IMR-90 (cell line): ENCODE measurements at regions not wholly inside any gene's neighbourhood (a gene's known extent, or its start where the extent isn't known, plus 50 kb on each side); places are given as distances from the start of the nearest gene placed in this dataset.

Experiments
- ATAC-seq: fragments of 200-7000 bp; cut with Tn5 transposase; 2 replicates; pipeline ENCODE4 v1.9.1; 2020; ENCODE audit warnings: low read depth, mild to moderate bottlenecking, moderate library complexity
- BruUV-seq: library from RNA; stranded (reverse); fragments of 400-500 nt; replicated peaks from 2 replicates; lab custom pipeline; 2021; lab: Mats Ljungman, UMichigan
- CTCF ChIA-PET: fragments of 300-600 bp; formaldehyde crosslinking; extraction: SDS; loops from one replicate; lab custom pipeline; 2021; ENCODE audit warnings: antibody characterized with exemption; lab: Yijun Ruan, JAX
- POLR2A ChIA-PET: fragments of 300-600 bp; sonication (Branson Sonifier 250); formaldehyde crosslinking; loops from one replicate; lab custom pipeline; 2022; ENCODE audit warnings: antibody characterized with exemption; ENCODE audit not compliant: unreplicated experiment; lab: Charles Lee
- DNase-seq: peaks from one replicate; pipeline ENCODE4 v3.0.0; 2013
- H2AFZ ChIP-seq: replicated peaks from 2 replicates; pipeline ENCODE3; 2013; ENCODE audit warnings: low read length, mild to moderate bottlenecking; ENCODE audit not compliant: poor library complexity
- H2AK5ac ChIP-seq: 2 replicates; pipeline ENCODE4 v1.6.1; 2013; ENCODE audit warnings: low read depth, low read length, inconsistent platforms
- H2AK9ac ChIP-seq: replicated peaks from 2 replicates; pipeline ENCODE3; 2013; ENCODE audit warnings: mild to moderate bottlenecking, low read depth, low read length, moderate library complexity; ENCODE audit not compliant: poor library complexity
- H2BK120ac ChIP-seq: 2 replicates; pipeline ENCODE4 v1.6.1; 2013; ENCODE audit warnings: low read depth, low read length, inconsistent platforms
- H2BK15ac ChIP-seq: 3 replicates; pipeline ENCODE4 v1.6.1; 2013; ENCODE audit warnings: low read depth, low read length, inconsistent platforms
- H2BK20ac ChIP-seq: 2 replicates; pipeline ENCODE4 v1.6.1; 2013; ENCODE audit warnings: low read depth, mild to moderate bottlenecking, inconsistent platforms, low read length, moderate library complexity
- H2BK5ac ChIP-seq: 2 replicates; pipeline ENCODE4 v1.6.1; 2013; ENCODE audit warnings: mild to moderate bottlenecking, low read depth, low read length, inconsistent platforms; ENCODE audit not compliant: poor library complexity, severe bottlenecking
- H3K14ac ChIP-seq: replicated peaks from 2 replicates; pipeline ENCODE4 v1.6.1; 2013; ENCODE audit warnings: low read depth, low read length, inconsistent platforms
- H3K18ac ChIP-seq: 2 replicates; pipeline ENCODE4 v1.6.1; 2013; ENCODE audit warnings: low read depth, low read length, control low read depth
- H3K23ac ChIP-seq: 2 replicates; pipeline ENCODE4 v1.6.1; 2013; ENCODE audit warnings: low read depth, low read length, inconsistent platforms
- H3K27ac ChIP-seq: 2 replicates; pipeline ENCODE4 v1.5.1; 2013; ENCODE audit warnings: mild to moderate bottlenecking, control low read depth, low read length; ENCODE audit not compliant: insufficient read depth
- H3K27me3 ChIP-seq: 2 replicates; pipeline ENCODE4 v1.6.1; 2013; ENCODE audit warnings: low read length; ENCODE audit not compliant: control insufficient read depth, insufficient read depth
- H3K36me3 ChIP-seq: 2 replicates; pipeline ENCODE4 v1.6.1; 2013; ENCODE audit warnings: low read length, mixed read lengths; ENCODE audit not compliant: control insufficient read depth, insufficient read depth
- H3K4ac ChIP-seq: 2 replicates; pipeline ENCODE4 v1.6.1; 2013; ENCODE audit warnings: low read depth, low read length, inconsistent platforms
- H3K4me1 ChIP-seq: 2 replicates; pipeline ENCODE4 v1.6.1; 2013; ENCODE audit warnings: low read length, mixed read lengths; ENCODE audit not compliant: control insufficient read depth, insufficient read depth
- H3K4me2 ChIP-seq: 2 replicates; pipeline ENCODE4 v1.6.1; 2013; ENCODE audit warnings: low read depth, mild to moderate bottlenecking, control low read depth, low read length, moderate library complexity
- H3K4me3 ChIP-seq: 2 replicates; pipeline ENCODE4 v1.5.1; 2013; ENCODE audit warnings: low read depth, mild to moderate bottlenecking, control low read depth, low read length, moderate library complexity; ENCODE audit not compliant: insufficient read depth
- H3K56ac ChIP-seq: 2 replicates; pipeline ENCODE4 v1.6.1; 2013; ENCODE audit warnings: low read length, inconsistent platforms; ENCODE audit not compliant: insufficient read depth; ENCODE audit errors: extremely low read depth
- H3K79me1 ChIP-seq, 2 experiments: 2 replicates each; pipeline ENCODE4 v1.6.1; 2013; ENCODE audit warnings: low read length in 2 of 2, inconsistent platforms in 1 of 2, low read depth in 1 of 2
- H3K9ac ChIP-seq: 2 replicates; pipeline ENCODE4 v1.6.1; 2013; ENCODE audit warnings: low read depth, low read length, control low read depth
- H3K9me1 ChIP-seq: 2 replicates; pipeline ENCODE4 v1.6.1; 2013; ENCODE audit warnings: low read length, inconsistent platforms; ENCODE audit not compliant: insufficient read depth
- H3K9me3 ChIP-seq: 2 replicates; pipeline ENCODE4 v1.6.1; 2013; ENCODE audit warnings: low read length; ENCODE audit not compliant: control insufficient read depth, insufficient read depth
- H4K20me1 ChIP-seq: 2 replicates; pipeline ENCODE4 v1.6.1; 2013; ENCODE audit warnings: low read length, inconsistent platforms; ENCODE audit not compliant: insufficient read depth
- H4K5ac ChIP-seq: 2 replicates; pipeline ENCODE4 v1.6.1; 2013; ENCODE audit warnings: mild to moderate bottlenecking, low read depth, low read length, control low read depth
- H4K8ac ChIP-seq, 2 experiments: 2 replicates each; pipeline ENCODE4 v1.6.1; 2013; ENCODE audit warnings: low read depth in 2 of 2, low read length in 2 of 2, control low read depth in 1 of 2, inconsistent platforms in 1 of 2
- H4K91ac ChIP-seq: 2 replicates; pipeline ENCODE4 v1.6.1; 2013; ENCODE audit warnings: low read depth, low read length, inconsistent platforms; ENCODE audit not compliant: insufficient read depth
- BHLHE40 ChIP-seq: fragments of 150-350 bp; IDR thresholded peaks from 2 replicates; pipeline ENCODE4 v1.6.1; 2016; ENCODE audit warnings: mild to moderate bottlenecking, low read depth, low read length
- CHD1 ChIP-seq: IDR thresholded peaks from 2 replicates; pipeline ENCODE4 v1.6.1; 2012; ENCODE audit warnings: low read depth, low read length, improper control_type of control experiment
- MAZ ChIP-seq: IDR thresholded peaks from 2 replicates; pipeline ENCODE4 v1.6.1; 2012; ENCODE audit warnings: low read depth, mild to moderate bottlenecking, low read length, improper control_type of control experiment, moderate library complexity, borderline replicate concordance
- NFE2L2 ChIP-seq: fragments of 150-350 bp; IDR thresholded peaks from 2 replicates; pipeline ENCODE4 v1.6.1; 2016; ENCODE audit warnings: low read depth, mild to moderate bottlenecking, low read length
- SMC3 ChIP-seq: fragments of 150-350 bp; IDR thresholded peaks from 2 replicates; pipeline ENCODE4 v1.6.1; 2016; ENCODE audit warnings: low read depth, mild to moderate bottlenecking, antibody characterized with exemption, low read length, moderate library complexity
- WGBS, 2 experiments: methylation state at CpG; one replicate each; pipeline versions ENCODE4 v1.1.5 to v1.1.7; 2013; ENCODE audit warnings: missing lambda C conversion rate in 2 of 2; ENCODE audit not compliant: insufficient read length in 1 of 2; ENCODE audit errors: extremely low coverage in 2 of 2; 5-methylcytosine and 5-hydroxymethylcytosine counted together
- dilution Hi-C: fragments of 300-500 bp; cut with HindIII; formaldehyde crosslinking; loops from one replicate; pipeline ENCODE4 v1.14.3; 2018; ENCODE audit warnings: low sequenced_read_pairs; ENCODE audit not compliant: unreplicated experiment
- in situ Hi-C: fragments of 300-500 bp; cut with MboI; formaldehyde crosslinking; loops from 3 replicates; pipeline ENCODE4 v1.14.3; 2019; ENCODE audit warnings: low sequenced_read_pairs, inconsistent platforms, mixed read lengths
- intact Hi-C: fragments of 100-400 bp; cut with micrococcal nuclease; formaldehyde crosslinking; loops from 2 replicates; pipeline ENCODE4 v1.10.0; 2022

DNA sequence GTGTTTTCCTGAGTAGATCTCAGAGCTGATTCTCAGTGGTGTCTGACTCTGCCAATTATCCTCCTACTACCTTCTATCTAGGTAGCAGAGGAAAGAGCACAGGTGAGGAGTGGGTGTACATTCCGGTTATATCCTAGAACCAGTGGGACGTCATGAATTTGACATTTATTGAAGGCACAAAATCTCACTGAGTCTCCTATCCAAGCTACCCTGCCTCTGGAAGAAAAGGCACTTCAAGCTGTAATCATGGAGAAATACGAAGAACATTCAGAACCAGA, 952.2 kb downstream of the TUSC7 start:
- Histone ChIP-seq H2AFZ (peak overlapping the region; percentile 66), H3K14ac (peak overlapping the region; percentile 93), H3K36me3 (no peaks in the 10 kb centered on the region), H2BK5ac (peak overlapping the region; percentile 94), H3K4me2 (peak overlapping the region; percentile 83; the same call in 1 of the 2 replicates), H3K18ac (peak overlapping the region; percentile 94), H3K56ac (peak overlapping the region; percentile 46; the same call in 1 of the 2 replicates), H2BK20ac (peak overlapping the region; percentile 95), H2AK5ac (peak overlapping the region; percentile 95; the same call in 1 of the 2 replicates), H3K9me3 (no peaks in the 10 kb centered on the region), H3K9ac (no peak overlapping the region; the same call in 1 of the 2 replicates), H4K91ac (peak overlapping the region; percentile 78), H3K4me1 (peaks cover 16% of the 10 kb centered on the region), H4K5ac (peak overlapping the region; percentile 90; the same call in 1 of the 2 replicates), H3K4me3 (no peak overlapping the region), H4K8ac (peak overlapping the region; percentile 64 to 87), H3K27ac (peak overlapping the region; percentile 73), H2BK15ac (peak overlapping the region; percentile 98), H4K20me1 (no peaks in the 10 kb centered on the region), H3K9me1 (peaks cover 3% of the 10 kb centered on the region), H3K4ac (peak overlapping the region; percentile 90; the same call in 1 of the 2 replicates), H3K27me3 (no peaks in the 10 kb centered on the region), H3K79me1 (no peaks in the 10 kb centered on the region), H2BK120ac (peak overlapping the region; percentile 92), H2AK9ac (no peak overlapping the region), H3K23ac (peak overlapping the region; percentile 94; the same call in 1 of the 2 replicates)
- DNase-seq (no peak), ATAC-seq (peak; percentile 21)
- in situ Hi-C loops = no loop called here
- dilution Hi-C loops = no loop called here
- POLR2A ChIA-PET = no interaction called here
- WGBS, 2 experiments = no CpG with 5 or more reads among the region's 3 CpGs
- intact Hi-C loops = no loop called here
- CTCF ChIA-PET = interaction anchor here (0.8 to 1.6 kb wide), 3 partner anchors 11 to 335 kb away, joined by 3 to 4 read pairs (median 4); no protein-coding TSS in a partner anchor
- no TSS peak for BruUV-seq
- TF ChIP-seq MAZ (no peak), NFE2L2 (no peak), BHLHE40 (no peak), CHD1 (no peak), SMC3 (no peak)
